Activated CD4-positive, alpha-beta memory T cell treated with anti-CD3 and anti-CD28 coated beads, Interleukin-2, amount 10 ng/mL, durations not matched to agents 7 days and 5 days (primary cell): ENCODE measurements at regions not wholly inside any gene's neighbourhood (a gene's known extent, or its start where the extent isn't known, plus 50 kb on each side); places are given as distances from the start of the nearest gene placed in this dataset.
"Not testable (repeated sequence)": the region's sequence is repeated elsewhere in the genome, so short reads cannot be mapped to it uniquely, and the experiment has no call there.

Experiments
- CTCF ChIA-PET: fragments of 350-600 bp; sonication (Branson Sonifier 250); formaldehyde crosslinking; loops from one replicate; lab custom pipeline; 2021; ENCODE audit warnings: antibody characterized with exemption, inconsistent platforms; lab: Charles Lee
- POLR2A ChIA-PET: fragments of 350-600 bp; sonication (Branson Sonifier 250); formaldehyde crosslinking; loops from one replicate; lab custom pipeline; 2021; ENCODE audit warnings: antibody characterized with exemption; lab: Charles Lee
- DNase-seq: peaks from one replicate; pipeline ENCODE4 v3.0.0-alpha.2; 2020
- H3K27ac Mint-ChIP-seq: one replicate; pipeline ENCODE4 v1.8.0; 2021; ENCODE audit warnings: mild to moderate bottlenecking, mixed read lengths
- H3K27me3 Mint-ChIP-seq: one replicate; pipeline ENCODE4 v1.8.0; 2021; ENCODE audit warnings: mixed read lengths
- H3K36me3 Mint-ChIP-seq: one replicate; pipeline ENCODE4 v1.8.0; 2021; ENCODE audit warnings: low read depth, mixed read lengths
- H3K4me1 Mint-ChIP-seq: one replicate; pipeline ENCODE4 v1.8.0; 2021; ENCODE audit warnings: mixed read lengths
- H3K4me3 Mint-ChIP-seq: one replicate; pipeline ENCODE4 v1.8.0; 2021; ENCODE audit warnings: mild to moderate bottlenecking, mixed read lengths
- H3K9me3 Mint-ChIP-seq: one replicate; pipeline ENCODE4 v1.8.0; 2021; ENCODE audit warnings: mixed read lengths

DNA sequence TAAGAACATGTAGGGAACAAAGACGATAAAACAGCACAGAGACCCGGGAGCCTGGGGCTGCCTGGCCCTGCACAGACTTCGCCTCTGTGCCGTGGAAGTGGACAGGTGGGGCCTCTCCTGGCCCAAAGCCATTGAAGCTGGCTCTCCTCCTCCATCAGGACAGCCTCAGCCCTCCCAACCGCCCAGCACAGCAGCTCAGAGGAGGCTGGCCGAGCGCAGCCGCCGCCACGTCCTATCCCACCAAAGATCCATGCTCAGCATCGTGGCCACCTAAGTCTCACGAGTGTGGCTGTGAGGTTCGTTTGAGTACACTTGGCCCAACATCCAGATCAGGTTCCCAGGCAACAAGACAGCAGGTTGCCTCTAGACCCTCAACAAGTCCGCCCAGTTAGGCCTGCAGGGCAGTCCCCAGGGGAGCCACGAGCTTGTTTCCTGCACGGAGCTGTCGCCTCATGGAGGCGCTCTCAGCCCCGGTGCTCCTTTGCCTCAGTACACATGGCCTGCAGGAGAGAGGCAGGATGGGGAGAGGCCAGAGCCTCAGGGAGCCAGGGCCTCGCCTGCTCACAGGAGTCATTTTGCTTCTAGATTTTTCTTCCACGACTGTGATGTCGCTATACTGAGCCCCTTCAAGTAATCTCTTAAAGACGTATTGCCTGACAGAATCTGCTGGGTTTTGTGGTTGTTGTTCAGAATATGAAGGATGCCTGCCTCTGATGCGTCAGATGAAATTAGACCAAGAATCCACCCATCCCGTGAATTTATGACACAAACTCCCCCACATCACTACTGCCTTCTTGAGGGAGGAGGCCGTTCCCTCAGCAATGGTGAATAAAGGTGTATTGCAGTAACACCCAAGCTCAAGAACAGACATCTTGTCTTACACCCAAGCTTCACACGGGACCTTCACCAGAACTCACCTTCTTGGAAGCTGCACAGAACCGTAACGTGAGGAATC, 102.7 kb downstream of the RNASET2 start:
- no peak overlapping the region for H3K27ac Mint-ChIP-seq

GRCh38 chr6:166852451-166852975, 103.8 kb downstream of the RNASET2 start:
- Mint-ChIP-seq H3K4me3 (no peak overlapping the region), H3K4me1 (no peaks in the 10 kb centered on the region), H3K27me3 (no peaks in the 10 kb centered on the region), H3K9me3 (no peaks in the 10 kb centered on the region), H3K36me3 (no peaks in the 10 kb centered on the region), H3K27ac (no peak overlapping the region)
- DNase-seq, result no peak
- ChIA-PET POLR2A (no interaction called here), CTCF (no interaction called here)

More for the DNA sequence above, 102.7 kb downstream of the RNASET2 start:
- DNase-seq, result no peak
- Mint-ChIP-seq H3K36me3 (no peaks in the 10 kb centered on the region), H3K9me3 (no peaks in the 10 kb centered on the region), H3K4me1 (no peaks in the 10 kb centered on the region), H3K27me3 (no peaks in the 10 kb centered on the region), H3K4me3 (no peak overlapping the region)
- ChIA-PET CTCF (interaction anchor here (0.6 kb wide), 1 partner anchor 88 kb away, joined by 3 read pairs; no protein-coding TSS in a partner anchor), POLR2A (no interaction called here)

DNA sequence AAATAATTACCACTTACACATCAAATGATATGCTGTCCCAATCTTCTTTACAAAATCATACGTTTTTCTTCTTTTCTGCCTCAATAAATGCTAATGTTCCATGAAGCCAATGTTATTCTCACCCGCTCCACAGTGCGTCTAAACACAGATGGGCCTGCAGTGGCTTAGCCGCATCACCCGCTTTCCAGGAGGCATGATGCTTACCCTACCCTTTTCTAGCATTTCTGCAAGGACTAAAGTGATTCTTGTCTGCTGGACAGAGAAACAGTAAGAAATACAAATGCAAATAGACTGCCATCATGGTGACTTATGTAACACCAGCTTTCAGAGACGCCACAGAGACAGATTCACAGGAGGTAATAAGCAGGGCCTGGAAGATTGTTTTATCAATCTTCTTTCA, 104.4 kb downstream of the RNASET2 start:
- no peaks in the 10 kb centered on the region for H3K9me3 Mint-ChIP-seq
- POLR2A ChIA-PET, result no interaction called here
- H3K27ac Mint-ChIP-seq, result no peak overlapping the region
- no peak overlapping the region for H3K4me3 Mint-ChIP-seq
- no peaks in the 10 kb centered on the region for H3K36me3 Mint-ChIP-seq
- DNase-seq, result no peak
- H3K4me1 Mint-ChIP-seq, result peaks cover under 1% of the 10 kb centered on the region
- CTCF ChIA-PET, result interaction anchor here (1.3 kb wide), 1 partner anchor 8 kb away, joined by 3 read pairs; no protein-coding TSS in a partner anchor
- no peaks in the 10 kb centered on the region for H3K27me3 Mint-ChIP-seq

GRCh38 chr6:166851426-166851825, 104.9 kb downstream of the RNASET2 start:
- H3K4me3 Mint-ChIP-seq, result no peak overlapping the region
- peaks cover 1% of the 10 kb centered on the region for H3K27me3 Mint-ChIP-seq
- no peak overlapping the region for H3K27ac Mint-ChIP-seq
- peaks cover 3% of the 10 kb centered on the region for H3K9me3 Mint-ChIP-seq
- no peak for DNase-seq
- H3K36me3 Mint-ChIP-seq, result no peaks in the 10 kb centered on the region
- CTCF ChIA-PET, result interaction anchor here (1.3 kb wide), 1 partner anchor 9 kb away, joined by 3 read pairs; no protein-coding TSS in a partner anchor
- peaks cover 5% of the 10 kb centered on the region for H3K4me1 Mint-ChIP-seq
- POLR2A ChIA-PET, result no interaction called here

- no peak for DNase-seq
- H3K4me1 Mint-ChIP-seq, result peaks cover 8% of the 10 kb centered on the region
- no peaks in the 10 kb centered on the region for H3K36me3 Mint-ChIP-seq
- H3K27ac Mint-ChIP-seq, result no peak overlapping the region
- H3K9me3 Mint-ChIP-seq, result peaks cover 8% of the 10 kb centered on the region
- POLR2A ChIA-PET, result no interaction called here
- peaks cover 4% of the 10 kb centered on the region for H3K27me3 Mint-ChIP-seq
- CTCF ChIA-PET, result interaction anchor here (1.3 kb wide), 1 partner anchor 10 kb away, joined by 3 read pairs; no protein-coding TSS in a partner anchor
- no peak overlapping the region for H3K4me3 Mint-ChIP-seq
Measured at GRCh38 chr6:166850677-166851076, 105.7 kb downstream of the RNASET2 start.

DNA sequence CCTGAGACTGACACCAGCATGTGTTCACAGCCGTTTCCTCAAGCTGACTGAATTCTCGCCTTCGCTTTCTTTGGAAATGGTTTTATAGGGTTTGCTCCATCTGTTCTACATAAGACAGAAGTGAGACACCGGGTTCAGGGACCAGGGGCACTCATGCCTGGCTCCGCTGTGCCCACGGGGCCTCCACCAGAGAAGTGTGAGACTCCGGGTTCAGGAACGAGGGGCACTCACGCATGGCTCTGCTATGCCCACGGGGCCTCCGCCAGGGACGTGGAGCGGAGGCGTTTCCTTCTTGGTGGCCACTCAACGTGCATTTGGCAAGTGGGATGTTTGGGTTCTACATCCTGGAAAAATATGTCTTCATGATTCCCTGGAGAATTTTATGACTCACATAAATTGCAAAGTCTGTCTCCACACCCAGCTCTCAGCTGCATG, 106.6 kb downstream of the RNASET2 start:
- Mint-ChIP-seq H3K36me3 (no peaks in the 10 kb centered on the region), H3K4me1 (peaks cover 8% of the 10 kb centered on the region), H3K9me3 (peaks cover 8% of the 10 kb centered on the region), H3K4me3 (no peak overlapping the region), H3K27me3 (peaks cover 8% of the 10 kb centered on the region), H3K27ac (no peak overlapping the region)
- ChIA-PET CTCF (no interaction called here), POLR2A (no interaction called here)
- DNase-seq, result no peak

DNA sequence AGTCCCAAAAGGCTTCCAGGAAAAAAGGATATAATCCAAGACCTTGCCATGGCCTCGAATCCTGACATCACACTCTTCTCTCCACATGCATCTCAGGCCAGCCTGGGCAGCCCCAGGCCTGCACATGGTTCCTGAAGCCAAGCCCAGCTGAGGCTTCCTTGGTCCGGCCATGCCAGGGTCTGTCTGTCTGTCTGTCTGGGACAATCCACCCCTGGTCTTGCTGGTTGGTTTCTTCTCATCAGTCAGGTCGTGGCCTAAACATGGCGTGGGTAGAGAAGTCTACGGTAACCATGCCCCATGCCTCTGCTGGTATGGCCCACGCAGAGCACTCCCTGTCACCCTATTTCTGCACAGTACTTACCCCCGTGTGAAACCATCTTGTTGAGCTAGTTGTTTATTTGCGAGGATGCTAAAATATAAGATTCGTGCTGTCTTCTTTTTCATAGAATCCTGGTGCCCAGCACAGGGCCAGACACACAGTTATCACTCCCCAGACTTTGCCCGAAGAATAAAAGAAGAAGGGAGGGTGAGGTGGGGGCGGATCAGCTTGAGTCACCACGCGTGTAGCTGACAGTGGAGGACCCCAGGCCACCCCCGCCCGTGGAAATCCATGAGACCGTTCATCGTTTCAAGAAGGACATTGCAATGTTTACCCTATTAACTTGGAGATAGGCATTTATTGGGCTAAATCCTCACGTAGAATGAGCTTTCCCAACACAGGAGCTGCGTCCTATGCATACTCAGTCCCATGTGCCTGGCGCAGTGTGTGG, 107.2 kb downstream of the RNASET2 start:
- Mint-ChIP-seq H3K9me3 (peaks cover 8% of the 10 kb centered on the region), H3K27ac (no peak overlapping the region), H3K27me3 (peaks cover 12% of the 10 kb centered on the region), H3K36me3 (no peaks in the 10 kb centered on the region), H3K4me3 (no peak overlapping the region), H3K4me1 (peaks cover 8% of the 10 kb centered on the region)
- CTCF ChIA-PET, result no interaction called here
- no peak for DNase-seq
- POLR2A ChIA-PET, result no interaction called here

DNA sequence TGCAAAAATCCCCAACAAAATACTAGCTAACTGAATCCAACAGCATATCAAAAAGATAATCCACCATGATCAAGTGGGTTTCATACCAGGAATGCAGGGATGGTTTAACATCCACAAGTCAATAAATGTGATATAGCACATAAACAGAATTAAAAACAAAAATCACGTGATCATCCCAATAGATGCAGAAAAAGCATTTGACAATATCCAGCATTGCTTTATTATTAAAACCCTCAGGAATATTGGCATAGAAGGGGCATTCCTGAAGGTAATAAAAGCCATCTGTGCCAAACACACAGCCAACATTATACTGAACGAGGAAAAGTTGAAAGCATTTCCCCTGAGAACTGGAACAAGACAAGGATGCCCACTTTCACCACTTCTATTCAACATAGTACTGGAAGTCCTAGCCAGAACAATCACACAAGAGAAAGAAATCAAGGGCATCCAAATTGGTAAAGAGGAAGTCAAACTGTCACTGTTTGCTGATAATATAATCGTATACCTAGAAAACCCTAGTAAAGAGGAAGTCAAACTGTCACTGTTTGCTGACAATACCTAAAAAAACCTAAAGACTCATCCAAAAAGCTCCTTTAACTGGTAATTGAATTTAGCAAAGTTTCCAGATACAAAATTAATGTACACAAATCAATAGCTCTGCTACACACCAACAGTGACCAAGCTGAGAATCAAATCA, 109.8 kb downstream of the RNASET2 start:
- DNase-seq, H3K9me3 Mint-ChIP-seq, CTCF ChIA-PET, H3K27ac Mint-ChIP-seq, H3K4me3 Mint-ChIP-seq, H3K36me3 Mint-ChIP-seq, POLR2A ChIA-PET, H3K4me1 Mint-ChIP-seq: not testable (repeated sequence)
- peaks cover 13% of the 10 kb centered on the region for H3K27me3 Mint-ChIP-seq

DNA sequence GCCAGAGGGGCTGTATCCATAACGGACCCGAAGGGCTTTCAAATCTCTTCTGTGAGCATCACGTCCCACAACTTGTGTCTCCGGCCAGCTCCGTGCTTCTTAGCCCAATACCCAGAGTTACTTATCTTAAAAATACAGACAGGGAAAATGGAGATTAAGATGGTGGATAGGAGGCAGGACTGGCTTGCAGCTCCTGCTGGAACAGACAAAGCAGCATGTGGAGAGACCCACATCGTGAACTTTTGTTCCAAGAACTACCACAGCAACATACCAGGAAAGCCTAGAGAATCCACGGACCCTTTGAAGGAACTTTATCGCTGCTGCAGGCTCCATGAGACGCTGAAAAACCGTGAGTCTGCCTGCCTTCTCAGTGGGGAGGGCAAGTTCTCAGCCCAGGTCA, 113.7 kb downstream of the RNASET2 start:
- ChIA-PET CTCF (no interaction called here), POLR2A (no interaction called here)
- Mint-ChIP-seq H3K27me3 (peaks cover 13% of the 10 kb centered on the region), H3K9me3 (peaks cover 8% of the 10 kb centered on the region), H3K36me3 (no peaks in the 10 kb centered on the region), H3K4me3 (no peak overlapping the region), H3K4me1 (peaks cover 8% of the 10 kb centered on the region), H3K27ac (no peak overlapping the region)
- no peak for DNase-seq

DNA sequence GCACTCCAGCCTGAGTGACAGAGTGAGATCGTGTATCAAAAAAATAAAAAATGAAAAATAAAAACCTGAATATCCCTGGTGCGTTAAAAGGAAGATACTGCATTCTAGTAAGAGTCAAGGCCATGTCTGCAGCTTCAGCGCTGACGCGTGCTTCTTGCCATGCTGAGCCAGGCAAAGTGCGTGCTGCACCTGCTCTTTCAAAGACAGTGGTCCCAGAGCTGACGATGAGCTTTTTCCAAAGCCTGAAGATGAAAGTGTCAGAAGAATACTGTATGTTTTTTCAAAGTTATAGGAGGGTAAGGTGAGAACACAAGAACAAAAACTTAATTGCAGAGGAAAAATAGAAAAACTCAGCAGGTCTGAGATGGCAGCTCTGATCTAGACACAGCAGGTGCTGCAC, 115.1 kb downstream of the RNASET2 start:
- peaks cover 7% of the 10 kb centered on the region for H3K9me3 Mint-ChIP-seq
- peaks cover under 1% of the 10 kb centered on the region for H3K4me1 Mint-ChIP-seq
- H3K27me3 Mint-ChIP-seq, result peaks cover 10% of the 10 kb centered on the region
- no peak overlapping the region for H3K27ac Mint-ChIP-seq
- H3K4me3 Mint-ChIP-seq, result no peak overlapping the region
- DNase-seq, result no peak
- H3K36me3 Mint-ChIP-seq, result peaks cover 3% of the 10 kb centered on the region
- POLR2A ChIA-PET, result no interaction called here
- CTCF ChIA-PET, result no interaction called here

DNA sequence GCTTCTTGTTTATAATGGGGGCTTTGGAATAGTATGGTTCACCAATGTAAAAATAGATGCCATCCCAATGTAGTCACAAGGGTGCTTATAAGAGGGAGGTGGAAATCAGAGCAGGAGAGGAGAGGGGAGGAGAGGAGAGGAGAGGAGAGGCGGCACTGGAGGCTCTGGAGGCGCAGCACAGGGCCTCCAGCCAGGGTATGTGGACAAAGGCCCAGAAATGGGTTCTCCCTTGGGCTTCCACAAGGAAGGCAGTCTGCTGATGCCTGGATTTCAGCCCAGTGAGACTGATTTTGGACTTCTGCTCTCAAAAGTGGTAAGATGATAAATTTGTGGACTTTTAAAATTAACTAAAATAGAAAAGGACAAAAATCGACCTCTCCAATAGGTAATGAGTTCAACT, 116.8 kb downstream of the RNASET2 start:
- peaks cover 8% of the 10 kb centered on the region for H3K9me3 Mint-ChIP-seq
- H3K4me3 Mint-ChIP-seq, result no peak overlapping the region
- H3K4me1 Mint-ChIP-seq, result no peaks in the 10 kb centered on the region
- DNase-seq, result no peak
- no peak overlapping the region for H3K27ac Mint-ChIP-seq
- peaks cover 6% of the 10 kb centered on the region for H3K36me3 Mint-ChIP-seq
- H3K27me3 Mint-ChIP-seq, result peaks cover 4% of the 10 kb centered on the region
- ChIA-PET CTCF (no interaction called here), POLR2A (no interaction called here)

GRCh38 chr6:166838987-166839386, 117.4 kb downstream of the RNASET2 start:
- peaks cover 2% of the 10 kb centered on the region for H3K4me1 Mint-ChIP-seq
- H3K4me3 Mint-ChIP-seq, result no peak overlapping the region
- ChIA-PET CTCF (no interaction called here), POLR2A (no interaction called here)
- no peak for DNase-seq
- H3K36me3 Mint-ChIP-seq, result peaks cover 6% of the 10 kb centered on the region
- no peak overlapping the region for H3K27ac Mint-ChIP-seq
- peaks cover 11% of the 10 kb centered on the region for H3K9me3 Mint-ChIP-seq
- no peaks in the 10 kb centered on the region for H3K27me3 Mint-ChIP-seq
